Spleen (tissue), 7 donors: ENCODE measurements at regions not wholly inside any gene's neighbourhood (a gene's known extent, or its start where the extent isn't known, plus 50 kb on each side); places are given as distances from the start of the nearest gene placed in this dataset.

Source experiments
- POLR2A ChIP-seq, 3 donors: fragments of 450-650 bp; IDR thresholded peaks; one replicate each; pipeline ENCODE4 v1.5.1; 2017; ENCODE audit warnings: antibody characterized with exemption in 3 of 3, mild to moderate bottlenecking in 1 of 3
- POLR2AphosphoS5 ChIP-seq, 3 donors: sonication (generic); formaldehyde crosslinking; IDR thresholded peaks; one replicate each; pipeline ENCODE4 v1.5.1; 2017; ENCODE audit warnings: antibody characterized with exemption in 3 of 3
- TF ChIP-seq, protein P1 (sequence below), 11 experiments: fragments of 200-600 bp in 7 of 11; fragments of 450-650 bp in 4 of 11; sonication (generic) in 4 of 11; IDR thresholded peaks in 8 of 11; conservative IDR thresholded peaks in 3 of 11; 1 replicate in 7 of 11; 2 replicates in 4 of 11; pipeline versions ENCODE4 v1.4.0 to v1.8.0; 2016 to 2021; ENCODE audit warnings: antibody characterized with exemption in 11 of 11, inconsistent platforms in 4 of 11, mild to moderate bottlenecking in 1 of 11
- donor health status: DM: no; HTN: no; CAD: no; lungs with moderate emphysema.
- donor health status: DM: no; HTN: no; CAD: no.
- donor health status: DM: no; HTN: no; CAD: no.

DNA sequence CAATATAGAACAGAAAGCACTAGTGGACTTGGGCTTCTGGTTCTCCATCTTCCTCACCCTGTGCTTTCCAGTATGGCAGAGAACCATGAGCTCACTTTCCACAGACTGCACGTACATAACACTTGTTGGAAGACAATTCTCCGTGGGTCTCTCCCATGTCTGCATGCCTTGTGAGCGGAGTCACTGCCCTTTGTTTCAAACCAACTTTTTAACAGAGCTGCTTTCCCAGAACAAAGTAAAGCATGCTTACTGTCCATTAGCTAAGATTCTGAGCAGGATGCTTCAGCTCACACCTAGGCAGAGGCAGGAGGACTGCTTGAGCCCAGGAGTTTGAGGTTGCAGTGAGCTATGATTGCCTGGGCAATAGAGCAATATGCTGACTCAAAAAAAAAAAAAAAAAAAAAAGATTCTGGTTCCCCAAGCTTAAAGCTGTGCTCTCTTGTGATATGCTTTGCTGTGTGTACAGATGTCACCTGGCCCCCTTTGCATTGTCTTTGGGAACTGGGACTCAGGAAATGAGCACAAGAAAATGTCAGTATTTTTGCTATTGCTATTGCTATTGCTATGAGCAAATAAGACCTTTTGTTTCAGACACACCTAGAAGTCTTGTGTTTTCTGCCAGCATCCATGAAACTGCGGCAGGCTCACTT is 54.6 kb upstream of the PTGR2 start:
- TF ChIP-seq, protein P1, sequence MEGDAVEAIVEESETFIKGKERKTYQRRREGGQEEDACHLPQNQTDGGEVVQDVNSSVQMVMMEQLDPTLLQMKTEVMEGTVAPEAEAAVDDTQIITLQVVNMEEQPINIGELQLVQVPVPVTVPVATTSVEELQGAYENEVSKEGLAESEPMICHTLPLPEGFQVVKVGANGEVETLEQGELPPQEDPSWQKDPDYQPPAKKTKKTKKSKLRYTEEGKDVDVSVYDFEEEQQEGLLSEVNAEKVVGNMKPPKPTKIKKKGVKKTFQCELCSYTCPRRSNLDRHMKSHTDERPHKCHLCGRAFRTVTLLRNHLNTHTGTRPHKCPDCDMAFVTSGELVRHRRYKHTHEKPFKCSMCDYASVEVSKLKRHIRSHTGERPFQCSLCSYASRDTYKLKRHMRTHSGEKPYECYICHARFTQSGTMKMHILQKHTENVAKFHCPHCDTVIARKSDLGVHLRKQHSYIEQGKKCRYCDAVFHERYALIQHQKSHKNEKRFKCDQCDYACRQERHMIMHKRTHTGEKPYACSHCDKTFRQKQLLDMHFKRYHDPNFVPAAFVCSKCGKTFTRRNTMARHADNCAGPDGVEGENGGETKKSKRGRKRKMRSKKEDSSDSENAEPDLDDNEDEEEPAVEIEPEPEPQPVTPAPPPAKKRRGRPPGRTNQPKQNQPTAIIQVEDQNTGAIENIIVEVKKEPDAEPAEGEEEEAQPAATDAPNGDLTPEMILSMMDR (IDR thresholded peaks at IDR 0.05 in 8 of 11, conservative IDR thresholded peaks at IDR 0.05 in 3 of 11) = no peak
- TF ChIP-seq POLR2AphosphoS5 (IDR thresholded peaks at IDR 0.05) (no peak), POLR2A (IDR thresholded peaks at IDR 0.05) (no peak)
